ENCODE measurements at regions not wholly inside any gene's neighbourhood (a gene's known extent, or its start where the extent isn't known, plus 50 kb on each side); places are given as distances from the start of the nearest gene placed in this dataset.

DNA sequence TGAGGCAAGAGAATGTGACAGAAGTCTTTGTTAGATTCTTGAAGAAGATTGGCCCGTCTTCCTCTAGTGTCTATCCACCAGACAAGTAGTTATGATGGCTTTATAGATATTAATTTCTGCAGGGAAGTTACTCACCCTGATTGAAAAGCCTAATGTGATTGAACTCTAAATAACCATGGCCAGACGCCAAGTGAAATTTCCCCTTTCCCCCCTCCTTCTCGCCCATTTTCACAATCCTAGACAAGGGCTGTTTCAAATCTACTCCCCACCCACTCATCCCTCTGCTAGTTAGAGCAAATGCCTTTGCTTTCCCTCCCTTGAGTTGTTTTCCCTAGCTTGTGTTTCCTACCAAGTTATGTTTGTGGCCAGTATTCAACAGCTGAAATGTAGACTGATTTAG is 182.5 kb downstream of the TMEM167A start:
- TF ChIP-seq, protein P1, sequence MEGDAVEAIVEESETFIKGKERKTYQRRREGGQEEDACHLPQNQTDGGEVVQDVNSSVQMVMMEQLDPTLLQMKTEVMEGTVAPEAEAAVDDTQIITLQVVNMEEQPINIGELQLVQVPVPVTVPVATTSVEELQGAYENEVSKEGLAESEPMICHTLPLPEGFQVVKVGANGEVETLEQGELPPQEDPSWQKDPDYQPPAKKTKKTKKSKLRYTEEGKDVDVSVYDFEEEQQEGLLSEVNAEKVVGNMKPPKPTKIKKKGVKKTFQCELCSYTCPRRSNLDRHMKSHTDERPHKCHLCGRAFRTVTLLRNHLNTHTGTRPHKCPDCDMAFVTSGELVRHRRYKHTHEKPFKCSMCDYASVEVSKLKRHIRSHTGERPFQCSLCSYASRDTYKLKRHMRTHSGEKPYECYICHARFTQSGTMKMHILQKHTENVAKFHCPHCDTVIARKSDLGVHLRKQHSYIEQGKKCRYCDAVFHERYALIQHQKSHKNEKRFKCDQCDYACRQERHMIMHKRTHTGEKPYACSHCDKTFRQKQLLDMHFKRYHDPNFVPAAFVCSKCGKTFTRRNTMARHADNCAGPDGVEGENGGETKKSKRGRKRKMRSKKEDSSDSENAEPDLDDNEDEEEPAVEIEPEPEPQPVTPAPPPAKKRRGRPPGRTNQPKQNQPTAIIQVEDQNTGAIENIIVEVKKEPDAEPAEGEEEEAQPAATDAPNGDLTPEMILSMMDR (IDR thresholded peaks at IDR 0.05) = no peak
- TF ChIP-seq POLR2A (IDR thresholded peaks at IDR 0.05) (no peak), POLR2AphosphoS5 (IDR thresholded peaks at IDR 0.05) (no peak), EP300 (IDR thresholded peaks at IDR 0.05; ENCODE audit: low read depth) (no peak)

Data from transverse colon (tissue), 4 donors.